ENCODE measurements at regions not wholly inside any gene's neighbourhood (a gene's known extent, or its start where the extent isn't known, plus 50 kb on each side); places are given as distances from the start of the nearest gene placed in this dataset.

GRCh38 chr13:79933389-79933788, 407.5 kb downstream of the SPRY2 start:
- TF ChIP-seq POLR2A (IDR thresholded peaks at IDR 0.05) (no peak), CTCF (IDR thresholded peaks at IDR 0.05) (no peak)

Measured in transverse colon (tissue), 3 donors.